M059J (cell line): ENCODE measurements at regions not wholly inside any gene's neighbourhood (a gene's known extent, or its start where the extent isn't known, plus 50 kb on each side); places are given as distances from the start of the nearest gene placed in this dataset.

ENCODE experiments used
- DNase-seq: peaks from one replicate; pipeline ENCODE4 v3.0.0-alpha.2; 2012; ENCODE audit warnings: low read depth

GRCh38 chr7:52980129-52980528 lies 55.3 kb upstream of the POM121L12 start:
- no peak for DNase-seq

GRCh38 chr7:52973126-52973525 lies 62.3 kb upstream of the POM121L12 start:
- DNase-seq, result no peak

GRCh38 chr7:52962402-52963076 lies 72.9 kb upstream of the POM121L12 start:
- DNase-seq, result no peak

- no peak for DNase-seq
These were observed 74.3 kb upstream of the POM121L12 start for GRCh38 chr7:52961084-52961483.

GRCh38 chr7:52959878-52960660 lies 75.4 kb upstream of the POM121L12 start:
- no peak for DNase-seq

- peak; percentile 76 for DNase-seq
These were observed 76.1 kb upstream of the POM121L12 start for GRCh38 chr7:52959336-52959735.

GRCh38 chr7:52958621-52959140 lies 76.8 kb upstream of the POM121L12 start:
- DNase-seq, result no peak

GRCh38 chr7:52956379-52956915 lies 79.0 kb upstream of the POM121L12 start:
- DNase-seq, result peak; percentile 24

- no peak for DNase-seq
These were observed 79.9 kb upstream of the POM121L12 start for GRCh38 chr7:52955522-52955921.

GRCh38 chr7:52944921-52945320 lies 90.5 kb upstream of the POM121L12 start:
- DNase-seq, result peak; percentile 76

- peak; percentile 15 for DNase-seq
These were observed 95.0 kb upstream of the POM121L12 start for GRCh38 chr7:52940481-52940880.

- DNase-seq, result no peak
These were observed 96.8 kb upstream of the POM121L12 start for GRCh38 chr7:52938455-52939133.

GRCh38 chr7:52936750-52937149 lies 98.7 kb upstream of the POM121L12 start:
- DNase-seq, result no peak

GRCh38 chr7:52928591-52928990 lies 106.8 kb upstream of the POM121L12 start:
- DNase-seq, result no peak

- DNase-seq, result no peak
These were observed 110.1 kb upstream of the POM121L12 start for GRCh38 chr7:52925332-52925731.

- no peak for DNase-seq
These were observed 114.5 kb upstream of the POM121L12 start for GRCh38 chr7:52920977-52921376.

- DNase-seq, result no peak
These were observed 117.4 kb upstream of the POM121L12 start for GRCh38 chr7:52917982-52918578.

- no peak for DNase-seq
These were observed 123.6 kb upstream of the POM121L12 start for GRCh38 chr7:52911795-52912194.

GRCh38 chr7:52911326-52911725 lies 124.1 kb upstream of the POM121L12 start:
- no peak for DNase-seq

- no peak for DNase-seq
These were observed 125.5 kb upstream of the POM121L12 start for GRCh38 chr7:52909935-52910334.

- no peak for DNase-seq
These were observed 126.3 kb upstream of the POM121L12 start for GRCh38 chr7:52909131-52909530.

GRCh38 chr7:52897713-52898112 lies 137.7 kb upstream of the POM121L12 start:
- DNase-seq, result no peak
